ENCODE measurements at regions not wholly inside any gene's neighbourhood (a gene's known extent, or its start where the extent isn't known, plus 50 kb on each side); places are given as distances from the start of the nearest gene placed in this dataset.

DNA sequence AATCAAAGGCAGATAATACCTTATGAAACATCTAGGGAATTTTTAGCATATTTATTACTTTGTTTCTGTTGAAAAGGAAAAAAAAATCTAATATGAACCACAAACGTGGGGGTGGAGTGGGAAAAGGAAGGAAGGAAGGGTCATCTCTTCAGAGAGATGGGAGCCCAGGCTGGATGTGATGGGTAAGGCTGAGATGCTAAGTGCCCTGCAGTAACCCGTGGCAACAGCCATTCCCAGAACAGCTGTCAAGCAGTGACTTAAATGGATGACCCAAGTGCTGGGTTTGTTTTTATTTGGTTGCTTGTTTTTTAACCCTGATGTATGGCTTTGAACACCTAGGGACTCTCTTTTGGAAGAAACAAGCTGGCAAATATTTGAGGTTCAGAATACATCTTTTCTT, 50.7 kb upstream of the KLF7 start:
- Histone ChIP-seq H3K4me3 (ENCODE audit: low read depth, low read length) (no peak overlapping the region), H3K27me3 (ENCODE audit: control insufficient read depth, insufficient read depth, low read length) (no peaks in the 10 kb centered on the region), H3K36me3 (ENCODE audit: control insufficient read depth, insufficient read depth, low read length) (no peaks in the 10 kb centered on the region)
- DNase-seq (ENCODE audit: low read depth) = no peak
- TF ChIP-seq CTCF (IDR thresholded peaks at IDR 0.05; ENCODE audit: insufficient read depth, low read length, poor library complexity, severe bottlenecking) = no peak

DNA sequence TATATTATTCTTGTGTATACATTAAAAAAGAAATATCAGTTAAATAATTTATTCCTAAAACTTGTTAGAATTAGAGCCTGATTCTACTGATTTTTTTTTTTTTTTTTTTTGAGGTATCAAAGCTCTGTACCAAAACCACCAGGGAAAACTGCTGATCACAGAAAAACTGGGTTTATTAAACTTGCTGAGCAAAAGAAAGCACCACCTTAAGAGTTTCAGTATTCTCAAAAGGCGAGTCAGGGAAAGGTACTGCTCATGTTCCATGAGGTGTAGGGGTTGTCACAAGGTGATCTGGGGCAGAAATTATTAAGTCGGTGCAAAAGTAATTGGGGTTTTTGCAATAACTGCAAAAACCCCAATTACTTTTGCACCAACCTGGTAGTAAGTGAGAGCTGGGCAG, 51.7 kb upstream of the KLF7 start:
- no peak overlapping the region for H3K4me3 ChIP-seq (ENCODE audit: low read depth, low read length)
- H3K36me3 ChIP-seq (ENCODE audit: control insufficient read depth, insufficient read depth, low read length) = no peaks in the 10 kb centered on the region
- TF ChIP-seq CTCF (IDR thresholded peaks at IDR 0.05; ENCODE audit: insufficient read depth, low read length, poor library complexity, severe bottlenecking) = no peak
- no peak for DNase-seq (ENCODE audit: low read depth)
- no peaks in the 10 kb centered on the region for H3K27me3 ChIP-seq (ENCODE audit: control insufficient read depth, insufficient read depth, low read length)

DNA sequence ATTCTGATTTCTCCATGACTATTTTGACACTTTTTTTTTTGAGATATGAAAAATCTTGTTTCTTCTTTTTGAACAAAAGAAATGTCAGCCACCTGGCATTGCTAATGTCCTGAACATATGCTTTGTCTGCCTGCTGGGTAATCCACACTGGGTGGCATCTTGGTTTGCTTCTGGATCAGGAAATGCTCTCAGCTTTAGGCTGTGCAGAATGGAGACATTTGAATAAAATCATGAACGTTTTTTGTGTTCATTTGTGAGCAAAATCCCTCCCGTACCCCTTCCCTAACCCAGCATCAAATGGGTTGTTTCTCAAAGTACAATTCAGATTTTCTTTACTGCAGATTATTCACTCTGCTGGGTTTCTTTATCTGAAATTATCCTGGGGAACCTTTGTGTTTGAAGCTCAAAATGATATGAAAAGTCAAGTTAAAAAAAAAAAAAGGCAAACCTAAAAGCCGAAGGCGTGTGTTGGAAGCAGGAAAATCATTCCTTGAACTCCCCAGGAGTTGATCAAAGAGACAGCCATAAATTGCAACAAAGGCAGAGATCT, 53.4 kb upstream of the KLF7 start:
- no peak for DNase-seq (ENCODE audit: low read depth)
- H3K36me3 ChIP-seq (ENCODE audit: control insufficient read depth, insufficient read depth, low read length) = no peaks in the 10 kb centered on the region
- no peak for TF ChIP-seq CTCF (IDR thresholded peaks at IDR 0.05; ENCODE audit: insufficient read depth, low read length, poor library complexity, severe bottlenecking)
- no peaks in the 10 kb centered on the region for H3K27me3 ChIP-seq (ENCODE audit: control insufficient read depth, insufficient read depth, low read length)
- no peak overlapping the region for H3K4me3 ChIP-seq (ENCODE audit: low read depth, low read length)

DNA sequence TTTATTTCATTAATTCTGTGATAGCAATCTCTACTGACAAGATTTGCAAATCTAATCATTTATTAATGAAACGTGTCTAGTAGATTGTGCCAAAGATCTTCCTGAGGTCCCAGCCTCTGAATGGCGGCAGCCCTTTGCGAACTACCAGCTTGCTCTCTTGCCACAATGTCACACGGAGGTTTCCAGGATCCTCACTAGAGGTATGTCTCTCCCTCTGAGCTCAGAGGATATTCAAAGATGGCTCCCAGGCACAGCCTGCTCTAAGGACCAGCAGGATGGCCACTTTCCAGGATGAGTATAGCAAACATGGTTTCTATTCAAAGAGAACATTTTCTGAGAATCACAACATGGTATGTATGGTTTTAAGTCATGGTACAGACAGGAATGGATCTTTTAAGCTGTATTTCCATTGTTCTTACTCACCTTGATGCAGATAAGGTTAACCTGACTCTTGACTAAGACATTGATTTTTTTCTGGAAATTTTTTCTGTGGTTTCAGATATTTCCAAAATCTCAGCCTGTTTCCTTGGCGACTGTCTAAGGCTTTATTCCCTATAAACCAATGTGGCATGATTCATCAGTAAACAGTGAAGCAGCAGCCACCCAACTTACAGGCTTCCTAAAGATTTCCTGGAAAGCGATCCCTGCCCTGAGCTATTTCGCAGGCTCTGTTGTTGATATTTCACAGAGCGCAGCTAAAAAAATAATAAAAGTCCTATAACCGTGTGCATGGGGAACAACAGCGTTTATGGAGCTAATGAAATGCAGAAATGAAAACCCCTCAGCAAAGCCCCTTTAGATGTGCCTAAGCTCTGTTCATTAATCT, 54.1 kb upstream of the KLF7 start:
- Histone ChIP-seq H3K27me3 (ENCODE audit: control insufficient read depth, insufficient read depth, low read length) (no peaks in the 10 kb centered on the region), H3K36me3 (ENCODE audit: control insufficient read depth, insufficient read depth, low read length) (no peaks in the 10 kb centered on the region), H3K4me3 (ENCODE audit: low read depth, low read length) (no peak overlapping the region)
- TF ChIP-seq CTCF (IDR thresholded peaks at IDR 0.05; ENCODE audit: insufficient read depth, low read length, poor library complexity, severe bottlenecking) = no peak
- no peak for DNase-seq (ENCODE audit: low read depth)

DNA sequence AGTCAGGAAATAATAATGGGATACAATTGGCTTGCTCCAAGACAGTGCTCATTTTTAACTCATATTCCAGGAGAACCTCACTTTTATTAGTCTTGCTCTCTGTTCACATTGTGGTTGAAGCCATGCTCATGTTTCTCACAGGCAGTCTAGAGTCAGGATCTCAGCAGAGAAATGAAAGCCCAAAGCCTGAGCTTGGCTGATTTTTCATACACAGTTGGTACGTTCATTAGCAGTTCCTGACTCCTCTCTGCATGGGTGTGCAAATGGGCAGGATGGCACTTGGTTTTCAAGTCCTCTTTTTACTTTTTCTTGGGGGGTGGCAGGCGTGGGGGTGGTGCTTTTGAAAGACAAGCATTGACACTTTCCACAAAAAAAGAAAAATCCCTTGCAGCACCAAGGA, 56.0 kb upstream of the KLF7 start:
- no peak for TF ChIP-seq CTCF (IDR thresholded peaks at IDR 0.05; ENCODE audit: insufficient read depth, low read length, poor library complexity, severe bottlenecking)

GRCh38 chr2:207223051-207223450, 57.3 kb upstream of the KLF7 start:
- H3K36me3 ChIP-seq (ENCODE audit: control insufficient read depth, insufficient read depth, low read length) = no peaks in the 10 kb centered on the region
- no peak overlapping the region for H3K4me3 ChIP-seq (ENCODE audit: low read depth, low read length)
- no peak for TF ChIP-seq CTCF (IDR thresholded peaks at IDR 0.05; ENCODE audit: insufficient read depth, low read length, poor library complexity, severe bottlenecking)
- DNase-seq (ENCODE audit: low read depth) = peak; percentile 60
- H3K27me3 ChIP-seq (ENCODE audit: control insufficient read depth, insufficient read depth, low read length) = no peaks in the 10 kb centered on the region

More for the DNA sequence above, 56.0 kb upstream of the KLF7 start:
- no peak for DNase-seq (ENCODE audit: low read depth)
- H3K36me3 ChIP-seq (ENCODE audit: control insufficient read depth, insufficient read depth, low read length) = no peaks in the 10 kb centered on the region
- no peak overlapping the region for H3K4me3 ChIP-seq (ENCODE audit: low read depth, low read length)
- H3K27me3 ChIP-seq (ENCODE audit: control insufficient read depth, insufficient read depth, low read length) = no peaks in the 10 kb centered on the region

All from kidney epithelial cell (primary cell).